OCI-LY3 (cell line): ENCODE measurements at regions not wholly inside any gene's neighbourhood (a gene's known extent, or its start where the extent isn't known, plus 50 kb on each side); places are given as distances from the start of the nearest gene placed in this dataset.

Source experiments
- CTCF ChIP-seq: fragments of 200-600, 300-600 bp; sonication (generic); IDR thresholded peaks from 2 replicates; pipeline ENCODE4 v1.5.1; 2014; ENCODE audit warnings: antibody characterized with exemption, low read length, low read depth
- EZH2phosphoT487 ChIP-seq: fragments of 200-600 bp; shearing (Covaris generic); IDR thresholded peaks from 2 replicates; pipeline ENCODE4 v1.6.1; 2018; ENCODE audit warnings: antibody characterized with exemption, mixed run types, low read depth

DNA sequence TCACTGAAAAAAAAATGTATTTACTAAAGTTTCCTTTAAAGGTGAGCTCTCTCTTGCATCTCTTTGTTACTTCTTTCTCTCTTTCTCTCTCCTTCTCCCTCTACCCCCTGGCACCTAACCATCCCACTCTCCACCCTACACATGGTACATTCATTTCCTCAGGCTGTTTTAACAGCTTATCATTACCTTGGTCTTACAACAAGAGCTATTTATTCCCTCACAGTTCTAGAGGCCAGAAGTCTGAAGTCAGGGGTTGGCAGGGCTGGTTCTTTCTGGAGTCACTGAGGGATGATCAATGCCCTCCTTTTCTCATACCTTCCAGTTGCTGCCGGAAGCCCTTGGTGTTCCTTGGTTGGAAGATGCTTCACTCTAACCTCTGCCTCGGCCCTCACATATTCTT is 91.1 kb upstream of the DSCAM start:
- no peak for TF ChIP-seq CTCF
- TF ChIP-seq EZH2phosphoT487, result no peak
